DMS114 treated with DMSO at 0.1 percent for 48 hours (cell line): ENCODE measurements at regions not wholly inside any gene's neighbourhood (a gene's known extent, or its start where the extent isn't known, plus 50 kb on each side); places are given as distances from the start of the nearest gene placed in this dataset.

Experiments used
- DNase-seq: peaks from one replicate; lab custom pipeline; 2025; ENCODE audit not compliant: unreplicated experiment; lab: John Stamatoyannopoulos, UW

DNA sequence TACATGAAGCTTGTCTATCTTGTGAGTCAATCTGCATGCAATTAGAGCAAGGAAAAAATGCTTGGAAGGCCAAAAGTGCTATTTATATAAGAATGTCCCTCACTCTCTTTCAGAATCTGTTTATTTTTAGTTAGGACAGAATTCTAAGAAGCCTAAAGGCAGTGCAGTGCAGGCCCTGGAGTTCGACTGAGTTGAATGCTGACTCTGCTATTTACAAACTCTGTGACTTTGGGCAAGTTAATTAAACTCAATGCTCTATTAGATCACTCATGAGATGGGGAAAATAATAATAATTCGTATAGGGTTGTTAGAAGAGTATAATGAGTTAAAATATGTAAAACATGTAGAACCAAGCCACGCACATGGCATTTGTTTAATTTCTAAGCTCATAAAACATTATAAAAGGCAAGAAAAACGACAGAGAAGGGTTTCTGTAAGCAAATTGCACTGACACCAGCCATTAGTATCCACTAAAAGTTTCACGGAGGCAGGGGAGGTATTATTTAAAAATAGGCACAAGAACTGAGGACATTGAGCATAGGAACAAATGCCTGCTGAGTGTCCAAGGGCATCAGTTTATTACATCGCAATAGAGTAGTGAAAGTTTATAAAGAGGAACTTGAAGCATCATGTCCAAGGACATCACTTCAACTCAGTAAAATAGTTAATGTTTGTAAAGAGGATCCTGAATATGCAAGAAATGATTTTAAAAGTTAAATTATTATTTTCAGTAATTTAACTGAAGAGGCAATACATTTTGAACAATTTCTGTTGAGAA lies 115.0 kb upstream of the INPP4B start:
- no peak for DNase-seq

DNA sequence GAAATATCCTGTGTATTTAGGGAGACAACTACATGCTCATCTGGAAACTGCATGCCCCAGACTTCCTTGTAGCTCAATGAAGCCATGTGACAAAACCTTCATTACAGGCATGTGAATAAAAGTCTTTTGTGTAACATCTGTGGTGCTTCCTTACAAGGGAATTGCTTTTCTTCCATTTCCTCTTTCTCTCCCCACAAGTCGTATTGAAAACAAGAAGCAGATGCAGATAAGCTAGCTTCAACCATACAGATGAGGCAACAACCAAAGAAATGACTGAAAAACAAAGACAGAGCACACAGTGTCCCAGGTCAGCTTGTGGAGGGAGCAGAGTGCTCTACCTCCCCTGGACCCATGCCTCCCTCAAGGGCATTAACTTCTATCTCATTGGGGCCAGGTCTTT lies 115.8 kb upstream of the INPP4B start:
- no peak for DNase-seq

- no peak for DNase-seq
Observed at GRCh38 chr4:142974328-142974727, 128.2 kb upstream of the INPP4B start.

- no peak for DNase-seq
Observed at GRCh38 chr4:142975618-142976017, 129.5 kb upstream of the INPP4B start.

DNA sequence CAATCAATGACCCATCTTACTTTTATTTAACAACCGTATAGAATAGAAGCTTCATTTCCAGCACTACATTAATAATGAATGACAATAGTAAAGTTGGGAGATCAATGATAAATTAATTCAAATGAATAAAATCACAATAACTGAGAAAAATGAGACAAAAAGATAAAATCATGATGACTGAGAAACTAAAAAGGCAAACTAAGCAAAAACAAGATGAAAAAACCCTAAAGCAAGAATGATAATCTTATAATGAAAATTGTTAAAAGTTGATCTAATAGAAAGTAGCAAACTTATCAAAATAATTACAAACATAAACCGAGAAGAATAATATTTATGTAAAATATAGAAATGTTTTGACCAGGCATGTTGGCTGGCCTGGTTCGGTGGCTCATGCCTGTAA lies 130.4 kb upstream of the INPP4B start:
- DNase-seq: no peak

DNA sequence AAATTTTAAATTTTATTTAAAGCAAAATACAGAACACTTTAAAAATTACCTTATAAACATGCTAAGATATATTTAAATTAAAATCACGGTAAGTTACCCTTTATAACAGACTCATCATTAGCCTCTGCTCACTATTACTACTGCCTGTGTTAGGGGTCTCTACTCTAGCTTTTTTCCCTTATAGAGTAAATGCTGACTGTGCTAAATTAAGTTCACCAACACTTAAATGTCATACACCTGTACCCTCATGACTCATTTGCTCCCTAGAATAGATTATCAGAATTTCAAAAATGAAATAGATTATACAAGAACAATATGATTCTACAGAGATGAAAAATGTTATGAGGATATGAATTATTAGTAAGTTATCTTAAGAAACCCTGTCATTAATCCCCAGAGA lies 131.1 kb upstream of the INPP4B start:
- DNase-seq: no peak

DNA sequence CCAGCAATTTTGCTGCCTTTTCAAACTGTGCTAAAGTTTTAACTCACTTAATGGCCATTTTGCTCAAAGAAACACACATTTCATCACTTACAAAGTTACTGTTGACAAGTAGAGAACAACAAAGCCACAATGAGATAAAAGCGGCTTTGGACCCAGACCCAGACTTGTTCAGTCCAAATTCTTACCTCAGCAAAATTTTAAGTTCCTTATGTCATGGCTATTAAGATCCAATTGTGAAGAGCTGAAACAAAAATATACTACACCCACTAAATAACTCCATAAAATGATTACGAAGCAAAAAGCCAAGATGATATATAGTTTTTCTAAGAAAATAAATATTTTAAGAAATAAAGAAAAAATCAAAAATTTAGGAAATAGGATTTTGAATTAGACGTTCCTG lies 137.0 kb upstream of the INPP4B start:
- no peak for DNase-seq

- no peak for DNase-seq
Observed at GRCh38 chr4:142983589-142983988, 137.5 kb upstream of the INPP4B start.

- peak; percentile 39 for DNase-seq
Observed at GRCh38 chr4:142984871-142985585, 138.9 kb upstream of the INPP4B start.

- DNase-seq: no peak
Observed at GRCh38 chr4:143016171-143016570, 168.5 kb upstream of the USP38 start.

DNA sequence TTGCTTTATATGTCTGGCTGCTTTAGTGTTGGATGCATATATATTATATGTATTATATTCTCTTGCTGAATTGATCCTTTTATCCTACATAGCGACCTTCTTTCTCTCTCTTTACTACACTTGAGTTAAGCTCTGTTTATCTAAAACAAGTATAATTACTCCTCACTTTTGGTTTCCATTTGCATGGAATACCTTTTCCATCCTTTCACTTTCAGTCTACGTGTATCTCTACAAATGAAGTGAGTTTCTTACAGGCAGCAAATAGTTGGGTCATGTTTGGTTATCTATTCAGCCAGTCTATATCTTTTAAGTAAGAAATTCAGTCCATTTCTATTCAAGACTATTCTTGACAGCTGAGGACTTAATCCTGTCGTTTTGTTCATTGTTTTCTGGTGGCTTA lies 167.5 kb upstream of the USP38 start:
- DNase-seq: no peak

- DNase-seq: no peak
Observed at GRCh38 chr4:143019351-143019750, 165.4 kb upstream of the USP38 start.

- no peak for DNase-seq
Observed at GRCh38 chr4:143021384-143021783, 163.3 kb upstream of the USP38 start.

DNA sequence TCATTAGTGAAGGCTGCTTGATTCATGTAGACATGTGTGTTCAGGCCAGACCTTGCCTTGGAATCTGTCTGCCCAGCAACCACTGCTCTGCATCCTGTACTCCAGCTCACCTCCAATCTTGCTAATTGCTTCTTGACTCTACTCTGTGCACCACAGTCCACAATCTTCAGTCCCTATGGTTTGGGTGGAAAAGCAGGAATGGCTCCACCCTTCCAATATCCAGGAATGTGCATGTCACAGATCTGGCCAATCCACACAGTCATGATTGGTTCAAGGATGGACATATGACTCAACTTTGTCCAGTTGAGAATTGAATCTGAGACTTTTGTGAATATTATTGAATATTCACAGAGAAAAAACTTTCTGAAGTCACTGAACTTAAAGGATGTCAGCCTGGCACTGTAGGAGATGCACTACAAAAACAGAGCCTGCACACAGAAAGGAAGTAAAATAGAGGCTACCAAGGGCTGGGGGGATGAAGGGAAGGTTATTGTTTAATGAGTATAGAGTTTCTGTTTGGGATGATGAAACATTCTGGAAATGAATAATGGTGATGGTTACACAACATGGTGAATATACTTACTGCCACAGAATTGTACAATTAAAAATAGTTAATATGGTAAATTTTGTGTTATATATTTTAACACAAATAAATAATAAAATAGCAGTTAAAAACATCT lies 161.3 kb upstream of the USP38 start:
- DNase-seq: no peak

- no peak for DNase-seq
Observed at GRCh38 chr4:143025081-143025704, 159.5 kb upstream of the USP38 start.

DNA sequence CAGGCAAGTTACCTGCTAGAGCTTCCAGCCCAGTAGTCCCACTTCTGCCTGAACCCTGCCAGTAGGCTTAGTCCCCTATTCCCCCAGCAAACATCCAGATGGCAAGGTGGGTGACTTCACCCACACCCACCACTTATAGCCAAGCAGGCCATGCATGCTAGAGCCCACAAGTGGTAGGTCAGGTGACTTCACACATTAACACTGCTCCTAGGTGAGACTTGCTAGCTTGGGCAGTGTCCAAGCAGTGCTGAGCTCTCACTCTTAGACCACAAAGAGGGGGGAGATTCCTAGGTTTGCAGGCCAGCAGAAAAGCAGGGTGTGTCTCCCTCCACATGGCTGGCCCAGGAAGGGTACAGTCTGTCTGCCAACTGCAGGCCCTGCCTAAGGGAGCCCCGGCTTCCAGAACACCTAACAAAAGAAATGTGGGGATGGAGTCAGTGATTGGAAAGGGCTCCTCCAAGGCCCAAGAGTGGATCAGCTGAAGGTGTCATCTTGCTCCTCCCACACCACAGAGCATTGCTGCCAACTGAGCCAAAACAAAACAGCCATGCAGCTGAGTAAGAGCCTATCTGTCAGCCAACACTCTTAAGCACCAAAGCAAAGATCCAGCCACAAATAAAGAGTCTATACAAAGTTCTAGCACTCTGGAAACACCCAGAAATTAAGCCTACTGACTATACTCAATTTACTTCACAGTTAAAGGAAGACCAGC lies 158.1 kb upstream of the USP38 start:
- no peak for DNase-seq

GRCh38 chr4:143035661-143036060 lies 149.1 kb upstream of the USP38 start:
- DNase-seq: no peak

DNA sequence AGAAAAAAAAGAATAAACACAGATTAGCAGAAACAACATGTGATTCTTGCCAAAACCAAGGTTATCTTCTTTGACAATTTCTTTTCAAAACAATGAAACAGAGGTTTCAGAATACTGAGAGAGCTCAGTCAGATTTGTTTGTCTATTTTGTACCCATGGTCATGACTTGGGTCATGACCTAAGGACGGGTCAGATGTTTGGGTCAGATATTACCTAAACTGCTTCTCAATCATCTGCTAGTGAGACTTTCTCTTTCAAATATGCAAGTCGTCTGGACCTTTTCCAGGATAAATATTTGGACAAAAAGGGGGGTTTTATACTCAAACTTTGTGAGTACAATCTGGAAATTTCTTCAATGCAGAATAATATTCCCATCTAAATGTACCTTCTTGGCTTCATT lies 148.3 kb upstream of the USP38 start:
- no peak for DNase-seq

DNA sequence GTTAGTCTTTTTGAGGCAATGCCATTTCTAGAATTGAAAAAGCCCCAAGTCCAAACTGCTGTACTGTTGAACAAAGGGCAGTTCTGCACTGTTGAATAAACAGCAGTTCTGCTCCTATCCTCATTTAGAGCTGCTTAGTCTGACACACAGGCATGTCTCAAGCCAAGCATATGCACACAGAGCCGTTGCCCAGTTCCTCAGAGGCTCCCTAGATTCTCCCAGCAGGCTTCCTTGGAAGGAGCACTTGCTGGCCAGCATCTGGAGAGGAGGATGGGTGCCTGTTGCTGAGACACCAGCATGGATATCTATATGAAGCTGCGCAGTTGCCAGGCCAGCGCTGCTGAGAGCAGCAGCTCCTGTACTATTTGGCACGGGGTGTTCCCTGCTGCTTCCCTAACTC lies 138.3 kb upstream of the USP38 start:
- DNase-seq: no peak

- no peak for DNase-seq
Observed at GRCh38 chr4:143046906-143047305, 137.8 kb upstream of the USP38 start.

DNA sequence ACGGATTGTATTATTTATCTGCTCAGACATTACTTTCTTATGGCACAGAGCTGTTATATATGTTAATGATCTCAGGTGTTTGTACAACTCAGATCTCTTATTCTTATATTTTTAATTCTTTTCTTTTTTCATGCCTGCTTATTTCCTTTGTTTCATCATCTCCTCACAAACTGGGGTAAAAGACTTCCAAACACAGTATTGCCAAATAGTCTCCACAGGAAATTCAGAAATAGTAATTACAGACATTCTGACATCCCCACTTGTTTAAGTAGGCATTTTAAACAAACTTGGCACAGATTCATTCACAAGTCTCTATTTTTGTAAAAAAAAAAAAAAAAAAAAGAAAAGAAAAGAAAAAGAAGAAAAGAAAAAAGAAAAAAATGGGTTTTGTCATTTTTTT lies 129.7 kb upstream of the USP38 start:
- no peak for DNase-seq
